Naive B cell (primary cell): ENCODE measurements at regions not wholly inside any gene's neighbourhood (a gene's known extent, or its start where the extent isn't known, plus 50 kb on each side); places are given as distances from the start of the nearest gene placed in this dataset.

Experiments
- ATAC-seq, 2 donors: fragments of 150-1000 bp; cut with Tn5 transposase; 2 replicates each; pipeline ENCODE4 v1.10.0; 2021; ENCODE audit warnings: low read depth in 2 of 2, mild to moderate bottlenecking in 2 of 2, moderate library complexity in 2 of 2
- DNase-seq: peaks from one replicate; pipeline ENCODE4 v3.0.0; 2022
- H3K27ac Mint-ChIP-seq, 6 donors: one replicate each; pipeline ENCODE4 v1.8.0; 2020 to 2022; ENCODE audit warnings: mild to moderate bottlenecking in 6 of 6, mixed read lengths in 6 of 6, moderate library complexity in 5 of 6, inconsistent platforms in 2 of 6
- H3K27me3 Mint-ChIP-seq, 3 donors: one replicate each; pipeline ENCODE4 v1.8.0; 2021 to 2022; ENCODE audit warnings: mixed read lengths in 3 of 3, mild to moderate bottlenecking in 1 of 3
- H3K36me3 Mint-ChIP-seq, 2 donors: one replicate each; pipeline ENCODE4 v1.8.0; 2020 to 2022; ENCODE audit warnings: mixed read lengths in 2 of 2, inconsistent platforms in 1 of 2, mild to moderate bottlenecking in 1 of 2
- H3K4me1 Mint-ChIP-seq, 3 donors: one replicate each; pipeline ENCODE4 v1.8.0; 2020 to 2022; ENCODE audit warnings: mixed read lengths in 3 of 3, inconsistent platforms in 1 of 3, mild to moderate bottlenecking in 1 of 3, moderate library complexity in 1 of 3
- H3K4me3 Mint-ChIP-seq, 8 donors: one replicate each; pipeline ENCODE4 v1.8.0; 2020 to 2022; ENCODE audit warnings: mild to moderate bottlenecking in 8 of 8, mixed read lengths in 8 of 8, moderate library complexity in 8 of 8, inconsistent platforms in 2 of 8
- H3K9me3 Mint-ChIP-seq, 7 donors: one replicate each; pipeline ENCODE4 v1.8.0; 2020 to 2022; ENCODE audit warnings: mixed read lengths in 7 of 7, mild to moderate bottlenecking in 5 of 7, inconsistent platforms in 2 of 7, moderate library complexity in 1 of 7

DNA sequence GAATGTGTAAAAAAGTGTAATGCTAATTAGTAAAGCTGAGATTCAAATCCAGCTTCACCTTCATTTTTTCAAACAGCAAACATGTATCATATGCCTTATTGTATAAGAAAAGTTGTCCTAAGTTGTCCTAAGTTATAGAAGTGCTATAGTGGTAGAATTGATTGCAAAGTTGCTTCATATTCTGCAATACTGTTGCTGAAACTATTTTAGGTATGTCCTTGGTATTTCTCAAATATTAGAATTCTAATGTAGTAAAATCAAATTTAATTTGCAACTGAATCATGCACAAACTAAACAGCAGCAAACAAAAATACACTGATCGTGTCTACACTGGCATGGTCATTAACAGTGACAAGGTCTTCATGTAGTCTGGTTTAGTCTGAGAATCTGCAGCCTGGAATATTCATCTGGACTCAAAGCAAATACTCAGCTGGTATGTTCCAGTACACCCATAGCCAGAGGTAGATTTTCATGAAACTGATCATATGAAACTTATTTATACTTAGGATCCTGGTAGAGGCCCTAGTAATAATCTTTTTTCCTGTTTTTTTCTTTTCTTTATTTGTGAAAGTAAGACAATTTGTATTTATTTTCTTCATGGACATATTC is 555.6 kb upstream of the ZEB2 start:
- no peaks in the 10 kb centered on the region for H3K36me3 Mint-ChIP-seq
- H3K9me3 Mint-ChIP-seq, result peaks cover 0 to 4% (median 0%) of the 10 kb centered on the region in 7 donors
- H3K4me1 Mint-ChIP-seq, result no peaks in the 10 kb centered on the region
- H3K4me3 Mint-ChIP-seq, result no peak overlapping the region
- ATAC-seq (no peak), DNase-seq (no peak)
- no peaks in the 10 kb centered on the region for H3K27me3 Mint-ChIP-seq
- no peak overlapping the region for H3K27ac Mint-ChIP-seq

DNA sequence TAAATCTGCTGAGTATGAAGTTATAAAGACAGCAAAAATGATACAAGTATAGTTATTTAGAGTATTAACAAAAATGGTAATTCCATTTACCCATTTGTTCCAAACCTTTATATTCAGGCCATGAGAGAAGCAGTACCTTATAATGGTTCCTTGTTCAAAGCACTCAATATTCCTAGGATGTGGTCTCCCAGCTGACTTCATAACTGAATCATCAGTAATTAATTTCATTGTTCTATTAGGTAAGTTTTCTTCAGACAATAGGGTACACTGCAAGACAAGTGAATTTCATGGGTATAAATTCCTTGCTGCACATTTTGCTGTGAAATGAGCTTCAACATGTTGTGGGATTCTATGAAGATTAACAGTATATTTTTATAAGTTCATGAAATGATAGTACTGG is 550.8 kb upstream of the ZEB2 start:
- Mint-ChIP-seq H3K4me3 (no peak overlapping the region), H3K27me3 (no peaks in the 10 kb centered on the region), H3K36me3 (no peaks in the 10 kb centered on the region), H3K27ac (no peak overlapping the region), H3K4me1 (no peaks in the 10 kb centered on the region), H3K9me3 (peaks cover 0 to 5% (median 0%) of the 10 kb centered on the region in 7 donors)
- no peak for ATAC-seq
- no peak for DNase-seq

DNA sequence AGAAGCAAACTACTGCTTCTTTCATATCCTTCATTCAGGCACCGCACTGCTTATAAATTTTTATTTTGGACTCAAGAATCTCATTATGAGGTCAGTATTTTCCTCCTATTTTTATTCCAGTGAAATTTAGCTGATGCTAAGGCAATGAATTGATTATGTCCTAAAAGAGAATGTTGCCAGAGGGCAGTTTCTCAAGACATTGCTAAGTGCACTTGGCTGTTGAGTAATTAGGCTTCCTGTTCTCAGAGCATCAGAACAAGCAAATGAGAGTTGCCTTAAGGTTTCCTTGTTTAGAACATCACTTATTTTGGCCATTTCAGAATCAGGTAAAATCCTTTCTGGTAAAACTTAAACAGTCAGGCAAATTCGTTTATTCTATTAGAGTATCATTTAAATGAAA is 548.6 kb upstream of the ZEB2 start:
- no peaks in the 10 kb centered on the region for H3K27me3 Mint-ChIP-seq

DNA sequence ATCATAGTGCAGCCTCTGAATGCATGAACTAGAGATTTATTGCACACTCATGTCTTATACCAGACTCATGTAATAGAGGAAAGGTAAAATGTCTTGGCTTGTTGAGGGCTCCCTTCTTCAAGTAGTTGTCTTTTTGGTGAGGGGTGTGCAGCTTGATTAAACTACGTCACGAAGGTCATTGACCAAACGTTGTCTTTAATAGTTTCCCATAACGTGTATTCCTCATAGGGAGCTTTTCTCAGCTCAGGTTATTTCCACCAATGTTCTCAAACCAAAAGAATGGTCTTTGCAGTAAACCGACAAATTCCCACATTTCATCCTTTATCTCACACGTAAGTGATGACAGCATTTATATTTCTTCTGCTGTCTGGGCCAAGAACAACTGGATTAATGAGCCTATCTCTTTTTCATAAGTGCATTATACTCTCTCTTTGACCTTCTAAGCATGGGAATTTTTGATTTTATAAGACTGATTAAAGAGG is 547.7 kb upstream of the ZEB2 start:
- Mint-ChIP-seq H3K4me1 (no peaks in the 10 kb centered on the region), H3K9me3 (peaks cover 0 to 5% (median 0%) of the 10 kb centered on the region in 7 donors), H3K27ac (no peak overlapping the region), H3K27me3 (no peaks in the 10 kb centered on the region), H3K4me3 (no peak overlapping the region), H3K36me3 (no peaks in the 10 kb centered on the region)
- no peak for ATAC-seq
- no peak for DNase-seq

More for the DNA sequence above, 548.6 kb upstream of the ZEB2 start:
- no peak overlapping the region for H3K27ac Mint-ChIP-seq
- no peak overlapping the region for H3K4me3 Mint-ChIP-seq
- H3K4me1 Mint-ChIP-seq, result no peaks in the 10 kb centered on the region
- H3K9me3 Mint-ChIP-seq, result peaks cover 0 to 5% (median 0%) of the 10 kb centered on the region in 7 donors
- H3K36me3 Mint-ChIP-seq, result no peaks in the 10 kb centered on the region
- DNase-seq (no peak), ATAC-seq (no peak)

DNA sequence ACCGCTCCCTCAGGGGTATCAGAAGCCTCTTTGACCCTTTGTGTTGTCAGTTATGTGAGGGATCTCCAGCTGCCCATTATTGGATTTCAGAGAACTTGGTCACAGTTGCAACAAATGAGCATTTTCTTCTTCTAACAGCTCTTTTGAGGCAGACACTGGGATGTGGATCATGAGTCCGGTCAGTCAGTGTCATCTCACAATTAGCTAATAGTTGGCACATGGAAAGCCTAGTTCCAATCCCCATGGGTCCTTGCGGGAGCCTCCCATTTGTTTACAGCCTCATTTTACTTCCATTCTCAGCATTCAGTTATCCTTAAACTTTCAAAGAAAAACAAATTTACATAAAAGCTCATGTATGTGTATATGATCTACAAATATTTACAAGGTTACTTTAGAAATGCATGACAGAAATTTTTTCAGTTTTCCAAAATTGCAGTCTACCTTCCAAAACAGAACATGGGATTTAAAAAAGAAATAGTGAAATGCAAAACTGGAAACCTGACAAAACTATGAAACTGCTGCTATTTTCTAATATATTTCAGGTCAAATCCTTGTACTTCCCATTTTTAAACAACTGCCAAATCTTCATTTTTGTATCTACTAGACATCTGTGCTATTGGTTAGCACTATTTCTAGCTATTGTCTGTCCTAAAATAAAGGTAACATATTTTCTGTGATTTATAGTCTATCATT is 547.1 kb upstream of the ZEB2 start:
- no peaks in the 10 kb centered on the region for H3K36me3 Mint-ChIP-seq
- no peaks in the 10 kb centered on the region for H3K4me1 Mint-ChIP-seq

DNA sequence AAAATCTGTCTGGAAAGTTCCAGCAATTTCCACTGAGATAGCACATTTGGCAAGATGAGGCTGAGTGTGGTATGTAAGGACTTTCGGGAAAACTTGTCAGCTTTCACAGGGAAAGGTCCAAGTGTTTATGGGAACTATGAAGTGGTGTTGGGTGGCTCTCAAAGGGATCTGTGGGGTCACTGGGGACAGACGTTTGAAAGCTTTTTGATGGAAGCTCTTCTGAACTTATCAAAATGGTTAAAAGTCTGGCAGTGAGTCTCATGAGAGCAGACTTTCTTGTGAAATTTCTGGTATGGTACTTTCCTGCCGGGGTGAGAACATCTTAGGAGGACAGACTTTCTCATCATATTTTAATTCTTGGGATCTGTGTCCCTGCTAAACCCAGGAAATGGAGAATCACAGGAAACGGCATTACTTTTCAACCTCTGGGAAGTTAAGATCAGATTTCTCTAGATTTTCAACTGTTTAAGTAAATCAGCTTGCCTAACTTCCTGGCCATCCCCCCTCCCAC is 546.3 kb upstream of the ZEB2 start:
- no peak overlapping the region for H3K27ac Mint-ChIP-seq
- peaks cover 0 to 5% (median 0%) of the 10 kb centered on the region in 7 donors for H3K9me3 Mint-ChIP-seq
- no peaks in the 10 kb centered on the region for H3K4me1 Mint-ChIP-seq
- no peaks in the 10 kb centered on the region for H3K36me3 Mint-ChIP-seq
- no peak overlapping the region for H3K4me3 Mint-ChIP-seq
- DNase-seq, result no peak
- no peak for ATAC-seq
- no peaks in the 10 kb centered on the region for H3K27me3 Mint-ChIP-seq

More for the DNA sequence above, 547.1 kb upstream of the ZEB2 start:
- H3K4me3 Mint-ChIP-seq, result no peak overlapping the region
- DNase-seq (no peak), ATAC-seq (no peak)
- H3K27ac Mint-ChIP-seq, result no peak overlapping the region
- H3K27me3 Mint-ChIP-seq, result no peaks in the 10 kb centered on the region
- H3K9me3 Mint-ChIP-seq, result peaks cover 0 to 5% (median 0%) of the 10 kb centered on the region in 7 donors

DNA sequence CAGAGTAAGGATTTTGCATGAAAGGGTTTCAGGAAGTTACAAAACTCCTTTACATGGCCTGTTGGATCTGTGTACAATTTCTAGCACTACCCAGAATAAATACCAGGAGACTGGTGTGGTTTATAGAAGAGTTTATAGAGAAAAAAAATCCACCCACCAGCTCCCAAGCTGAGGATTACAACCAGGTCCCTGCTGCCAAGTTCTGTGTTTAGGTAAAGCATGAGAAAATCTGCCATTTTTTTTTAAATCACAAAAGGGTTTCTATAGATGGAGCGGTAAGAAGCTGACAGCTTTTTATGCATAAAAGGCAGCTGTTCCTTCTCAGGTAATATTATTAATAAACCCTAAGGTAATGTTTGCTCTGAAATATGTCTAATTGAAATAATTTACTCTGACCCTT is 545.4 kb upstream of the ZEB2 start:
- H3K27me3 Mint-ChIP-seq, result no peaks in the 10 kb centered on the region

DNA sequence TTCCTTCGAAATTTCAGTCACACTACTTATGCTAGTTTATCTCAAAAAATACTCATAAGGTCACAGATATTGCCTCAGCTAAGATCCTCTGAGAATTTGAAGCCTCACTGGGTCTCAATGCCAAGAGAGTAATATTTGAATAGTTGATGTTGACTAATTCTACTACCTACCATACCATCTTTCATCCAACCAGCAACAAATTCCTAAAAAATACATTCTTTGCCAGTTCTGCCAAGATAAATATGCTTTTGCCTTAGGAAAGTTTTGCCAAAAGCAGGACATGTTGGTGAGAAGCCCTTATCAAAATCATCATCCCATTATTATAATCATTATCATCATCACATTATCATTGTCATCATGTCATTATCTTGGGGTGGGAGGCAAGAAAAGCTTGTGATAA is 544.6 kb upstream of the ZEB2 start:
- ATAC-seq (no peak), DNase-seq (no peak)
- H3K4me1 Mint-ChIP-seq, result no peaks in the 10 kb centered on the region
- peaks cover 0 to 5% (median 0%) of the 10 kb centered on the region in 7 donors for H3K9me3 Mint-ChIP-seq
- H3K36me3 Mint-ChIP-seq, result no peaks in the 10 kb centered on the region
- no peak overlapping the region for H3K27ac Mint-ChIP-seq
- no peak overlapping the region for H3K4me3 Mint-ChIP-seq
- no peaks in the 10 kb centered on the region for H3K27me3 Mint-ChIP-seq

More for the DNA sequence above, 545.4 kb upstream of the ZEB2 start:
- peaks cover 0 to 5% (median 0%) of the 10 kb centered on the region in 7 donors for H3K9me3 Mint-ChIP-seq
- ATAC-seq (no peak), DNase-seq (no peak)
- H3K36me3 Mint-ChIP-seq, result no peaks in the 10 kb centered on the region
- H3K27ac Mint-ChIP-seq, result no peak overlapping the region
- no peaks in the 10 kb centered on the region for H3K4me1 Mint-ChIP-seq
- H3K4me3 Mint-ChIP-seq, result no peak overlapping the region

DNA sequence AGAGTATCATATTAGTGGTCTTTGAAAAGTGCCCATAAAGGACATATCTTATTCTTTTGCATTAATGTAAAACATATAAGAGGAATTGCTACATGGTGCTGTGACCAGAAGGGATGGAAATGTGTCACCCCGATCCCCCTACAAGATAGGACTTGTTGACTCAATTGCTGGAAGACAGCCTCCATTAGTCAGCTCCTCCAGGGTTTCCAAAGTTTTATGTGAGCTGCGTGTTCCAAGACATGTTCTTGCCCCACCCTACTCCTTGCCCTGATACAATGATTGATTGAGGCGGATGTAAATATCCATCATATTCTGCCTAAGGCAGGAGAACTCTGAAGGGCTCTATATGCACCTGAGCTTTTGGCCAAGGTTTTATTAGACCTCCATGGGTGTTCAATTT is 541.0 kb upstream of the ZEB2 start:
- H3K9me3 Mint-ChIP-seq, result no peaks in the 10 kb centered on the region
- no peaks in the 10 kb centered on the region for H3K36me3 Mint-ChIP-seq
- H3K27ac Mint-ChIP-seq, result no peak overlapping the region
- ATAC-seq, result no peak
- no peak overlapping the region for H3K4me3 Mint-ChIP-seq
- H3K4me1 Mint-ChIP-seq, result no peaks in the 10 kb centered on the region
- no peak for DNase-seq
- H3K27me3 Mint-ChIP-seq, result no peaks in the 10 kb centered on the region

DNA sequence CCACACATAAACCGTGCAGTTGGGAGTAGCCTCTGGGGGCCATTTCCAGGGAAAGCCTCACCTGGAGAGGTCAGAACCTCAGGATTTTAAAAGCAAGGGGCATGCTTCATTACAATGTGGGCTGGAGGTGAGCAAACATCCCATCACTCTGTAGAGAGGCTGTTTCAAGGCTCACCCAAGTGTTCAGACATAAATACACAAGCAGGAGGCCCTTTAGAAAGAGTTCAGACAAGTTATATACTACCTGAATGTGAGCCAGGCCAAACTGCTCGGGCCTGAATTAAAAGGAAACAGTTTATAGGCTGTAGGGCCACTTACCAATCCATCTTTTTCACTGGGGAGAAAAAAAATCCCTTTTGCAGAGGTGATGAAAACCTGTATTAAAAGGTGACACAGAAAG is 540.0 kb upstream of the ZEB2 start:
- Mint-ChIP-seq H3K36me3 (no peaks in the 10 kb centered on the region), H3K27me3 (no peaks in the 10 kb centered on the region), H3K4me3 (no peak overlapping the region), H3K4me1 (no peaks in the 10 kb centered on the region), H3K27ac (no peak overlapping the region), H3K9me3 (no peaks in the 10 kb centered on the region)
- ATAC-seq (no peak), DNase-seq (no peak)

DNA sequence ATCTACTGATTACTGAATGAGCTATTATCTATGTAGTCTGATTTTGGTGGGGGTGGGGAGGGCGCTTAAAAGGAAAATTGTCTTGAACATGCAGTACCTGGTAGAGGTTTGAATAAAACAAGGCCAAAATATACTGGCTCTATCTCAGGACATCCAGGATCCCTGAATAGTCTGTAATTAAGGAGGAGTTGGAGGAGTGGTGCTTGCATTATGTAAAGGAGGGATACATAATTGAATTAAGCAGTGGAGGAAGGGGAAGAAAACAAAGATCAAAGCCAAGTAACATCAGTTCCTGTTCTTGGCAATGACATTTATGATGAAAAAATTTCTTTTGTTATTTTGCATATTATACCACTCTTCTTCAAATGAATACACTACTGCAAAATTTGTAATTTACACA is 539.4 kb upstream of the ZEB2 start:
- Mint-ChIP-seq H3K4me1 (no peaks in the 10 kb centered on the region), H3K36me3 (no peaks in the 10 kb centered on the region), H3K9me3 (no peaks in the 10 kb centered on the region), H3K27me3 (no peaks in the 10 kb centered on the region), H3K27ac (peak overlapping the region in 1 of 6 donors; percentile 9), H3K4me3 (no peak overlapping the region)
- ATAC-seq (no peak), DNase-seq (no peak)

DNA sequence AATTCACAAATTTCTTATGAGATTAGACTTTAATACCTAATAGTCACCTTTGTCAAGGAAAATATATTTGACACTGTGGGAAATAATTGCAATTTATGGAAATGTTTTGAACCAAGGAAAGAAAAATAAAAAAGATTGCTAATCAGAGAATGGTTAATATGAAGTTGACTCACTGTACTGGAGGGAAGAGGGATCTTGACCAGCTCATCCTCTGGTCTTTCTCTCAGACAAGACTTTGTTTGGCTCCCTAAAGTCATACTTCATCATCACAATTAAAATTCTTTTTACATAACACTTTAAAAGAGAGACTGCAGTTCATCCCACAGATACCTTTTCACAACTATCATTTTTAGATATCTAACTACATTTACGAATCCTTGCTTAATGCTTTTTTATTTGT is 538.5 kb upstream of the ZEB2 start:
- ATAC-seq, result no peak
- DNase-seq, result no peak
- H3K36me3 Mint-ChIP-seq, result no peaks in the 10 kb centered on the region
- no peaks in the 10 kb centered on the region for H3K27me3 Mint-ChIP-seq
- H3K4me1 Mint-ChIP-seq, result no peaks in the 10 kb centered on the region
- H3K9me3 Mint-ChIP-seq, result no peaks in the 10 kb centered on the region
- H3K27ac Mint-ChIP-seq, result peak overlapping the region in 1 of 6 donors; percentile 87
- no peak overlapping the region for H3K4me3 Mint-ChIP-seq

DNA sequence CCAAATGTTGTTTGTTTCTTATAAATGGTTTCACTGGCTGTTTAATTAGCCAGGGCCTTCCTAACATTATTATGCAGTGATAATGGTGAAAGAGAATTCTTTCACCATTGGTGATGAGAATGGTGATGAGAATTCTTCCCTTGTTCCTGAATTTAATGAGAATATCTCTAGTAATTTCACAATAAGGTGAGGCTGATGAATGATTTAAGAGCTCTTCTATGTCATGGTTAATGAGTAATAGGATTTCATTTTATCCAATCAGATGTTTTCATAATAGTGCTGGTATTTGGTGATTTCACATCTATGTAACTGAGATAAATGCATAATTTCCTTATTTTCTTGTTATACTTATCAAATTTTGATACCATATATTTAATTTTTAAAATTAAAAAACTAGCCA is 535.7 kb upstream of the ZEB2 start:
- ATAC-seq, result no peak
- no peaks in the 10 kb centered on the region for H3K9me3 Mint-ChIP-seq
- no peaks in the 10 kb centered on the region for H3K4me1 Mint-ChIP-seq
- H3K36me3 Mint-ChIP-seq, result no peaks in the 10 kb centered on the region
- H3K27me3 Mint-ChIP-seq, result no peaks in the 10 kb centered on the region
- DNase-seq, result no peak
- no peak overlapping the region for H3K4me3 Mint-ChIP-seq
- no peak overlapping the region for H3K27ac Mint-ChIP-seq

DNA sequence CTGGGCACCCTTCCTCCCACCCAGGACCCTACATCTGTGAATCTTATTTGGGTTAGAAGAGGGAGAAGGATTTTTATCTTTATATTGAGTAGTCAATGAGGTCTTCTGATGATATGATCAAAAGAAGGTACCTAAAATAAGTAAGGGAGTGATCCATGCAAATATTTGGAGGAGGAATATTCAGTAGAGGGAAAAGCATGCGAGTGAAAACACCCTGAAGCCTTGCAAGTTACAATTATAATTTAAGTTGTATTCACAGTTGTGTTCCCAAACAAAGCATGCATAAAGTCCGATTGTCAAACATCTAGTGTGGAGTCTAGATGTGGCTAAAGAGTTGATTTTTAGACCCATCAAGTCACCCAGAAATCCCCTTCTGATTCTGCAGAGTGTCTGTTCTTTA is 530.2 kb upstream of the ZEB2 start:
- Mint-ChIP-seq H3K27ac (no peak overlapping the region), H3K36me3 (no peaks in the 10 kb centered on the region), H3K27me3 (no peaks in the 10 kb centered on the region), H3K4me1 (no peaks in the 10 kb centered on the region), H3K4me3 (no peak overlapping the region), H3K9me3 (peaks cover 0 to 2% (median 0%) of the 10 kb centered on the region in 7 donors)
- ATAC-seq, result no peak
- no peak for DNase-seq
